CD4-positive, alpha-beta T cell (primary cell): ENCODE measurements at regions not wholly inside any gene's neighbourhood (a gene's known extent, or its start where the extent isn't known, plus 50 kb on each side); places are given as distances from the start of the nearest gene placed in this dataset.

Source experiments
- ATAC-seq: fragments of 200-7000 bp; cut with Tn5 transposase; one replicate; pipeline ENCODE4 v1.10.0; 2022; ENCODE audit warnings: mild to moderate bottlenecking; ENCODE audit not compliant: poor library complexity
- CTCF ChIA-PET: fragments of 350-600 bp; sonication (Branson Sonifier 250); formaldehyde crosslinking; loops from one replicate; lab custom pipeline; 2021; ENCODE audit warnings: antibody characterized with exemption, inconsistent platforms; lab: Charles Lee
- POLR2A ChIA-PET: fragments of 350-600 bp; sonication (Branson Sonifier 250); formaldehyde crosslinking; loops from one replicate; lab custom pipeline; 2021; ENCODE audit warnings: antibody characterized with exemption, inconsistent platforms; lab: Charles Lee
- DNase-seq, 14 experiments: peaks; one replicate each; pipeline ENCODE4 v3.0.0-alpha.2; 2013 to 2020; ENCODE audit warnings: mixed read lengths in 2 of 14
- H3K27ac ChIP-seq, 2 donors: one replicate each; pipeline versions ENCODE4 v1.5.1 to v1.7.0; 2013; ENCODE audit warnings: low read length in 2 of 2, low read depth in 1 of 2, mild to moderate bottlenecking in 1 of 2
- H3K27me3 ChIP-seq, 2 experiments: 1 replicate in 1 of 2; 2 replicates in 1 of 2; pipeline versions ENCODE4 v1.6.1 to v1.7.0; 2013; ENCODE audit warnings: low read length in 2 of 2, control low read depth in 1 of 2, mild to moderate bottlenecking in 1 of 2, moderate library complexity in 1 of 2; ENCODE audit not compliant: insufficient read depth in 2 of 2, control insufficient read depth in 1 of 2
- H3K36me3 ChIP-seq: one replicate; pipeline ENCODE4 v1.6.1; 2013; ENCODE audit warnings: low read length, control low read depth; ENCODE audit not compliant: insufficient read depth
- H3K4me1 ChIP-seq: one replicate; pipeline ENCODE4 v1.6.1; 2013; ENCODE audit warnings: low read length, control low read depth; ENCODE audit not compliant: insufficient read depth
- H3K4me3 ChIP-seq: one replicate; pipeline ENCODE4 v1.5.1; 2013; ENCODE audit warnings: mild to moderate bottlenecking, low read length, moderate library complexity
- H3K9me3 ChIP-seq, 2 experiments: 1 replicate in 1 of 2; 2 replicates in 1 of 2; pipeline versions ENCODE4 v1.6.1 to v1.7.0; 2013; ENCODE audit warnings: low read length in 2 of 2, mild to moderate bottlenecking in 2 of 2, control low read depth in 1 of 2, moderate library complexity in 1 of 2; ENCODE audit not compliant: control insufficient read depth in 1 of 2, insufficient read depth in 1 of 2
- H3K27ac Mint-ChIP-seq: one replicate; pipeline ENCODE4 v1.8.0; 2020; ENCODE audit warnings: mixed read lengths
- H3K27me3 Mint-ChIP-seq: one replicate; pipeline ENCODE4 v1.8.0; 2021; ENCODE audit warnings: mixed read lengths
- H3K36me3 Mint-ChIP-seq: one replicate; pipeline ENCODE4 v1.8.0; 2021; ENCODE audit warnings: low read depth, mixed read lengths
- H3K4me1 Mint-ChIP-seq: one replicate; pipeline ENCODE4 v1.8.0; 2021; ENCODE audit warnings: low read depth, mixed read lengths
- H3K4me3 Mint-ChIP-seq: one replicate; pipeline ENCODE4 v1.8.0; 2020; ENCODE audit warnings: mild to moderate bottlenecking, mixed read lengths
- H3K9me3 Mint-ChIP-seq: one replicate; pipeline ENCODE4 v1.8.0; 2020; ENCODE audit warnings: mixed read lengths
- intact Hi-C, 2 experiments: fragments of 100-400 bp; cut with DNase I in 1 of 2; cut with micrococcal nuclease in 1 of 2; formaldehyde crosslinking; loops; one replicate each; pipeline versions ENCODE4 v1.15.1 to v1.9.0; 2023 to 2025; cut with DNase I, micrococcal nuclease
- TF ChIP-seq, protein P1 (sequence below): fragments of 200-600 bp; IDR thresholded peaks from one replicate; pipeline ENCODE4 v1.8.0; 2022; ENCODE audit warnings: antibody characterized with exemption, mild to moderate bottlenecking

DNA sequence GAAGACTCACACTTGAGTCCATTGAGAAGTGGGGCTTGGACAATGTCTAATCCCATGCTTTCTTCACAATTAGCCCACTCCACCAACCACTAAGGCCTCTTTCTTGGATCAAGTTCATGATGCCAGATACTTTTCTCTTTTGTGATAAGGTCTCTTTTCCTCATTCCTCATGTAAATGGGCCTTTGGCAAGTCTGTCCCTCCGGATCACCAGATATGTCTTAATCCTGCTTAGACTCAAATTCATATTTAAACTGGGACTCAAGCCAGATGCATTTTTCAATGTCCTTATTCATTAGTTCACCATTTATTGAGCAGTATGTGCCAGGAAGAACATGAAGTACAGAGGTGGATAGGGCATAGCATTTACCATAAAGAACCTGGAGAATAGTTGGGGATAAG is 671.1 kb downstream of the TBL1XR1 start:
- intact Hi-C loops: no loop called here
- Mint-ChIP-seq H3K4me1 (no peaks in the 10 kb centered on the region), H3K27me3 (no peaks in the 10 kb centered on the region), H3K4me3 (no peak overlapping the region), H3K9me3 (peaks cover 18% of the 10 kb centered on the region), H3K27ac (no peak overlapping the region), H3K36me3 (no peaks in the 10 kb centered on the region)
- TF ChIP-seq, protein P1, sequence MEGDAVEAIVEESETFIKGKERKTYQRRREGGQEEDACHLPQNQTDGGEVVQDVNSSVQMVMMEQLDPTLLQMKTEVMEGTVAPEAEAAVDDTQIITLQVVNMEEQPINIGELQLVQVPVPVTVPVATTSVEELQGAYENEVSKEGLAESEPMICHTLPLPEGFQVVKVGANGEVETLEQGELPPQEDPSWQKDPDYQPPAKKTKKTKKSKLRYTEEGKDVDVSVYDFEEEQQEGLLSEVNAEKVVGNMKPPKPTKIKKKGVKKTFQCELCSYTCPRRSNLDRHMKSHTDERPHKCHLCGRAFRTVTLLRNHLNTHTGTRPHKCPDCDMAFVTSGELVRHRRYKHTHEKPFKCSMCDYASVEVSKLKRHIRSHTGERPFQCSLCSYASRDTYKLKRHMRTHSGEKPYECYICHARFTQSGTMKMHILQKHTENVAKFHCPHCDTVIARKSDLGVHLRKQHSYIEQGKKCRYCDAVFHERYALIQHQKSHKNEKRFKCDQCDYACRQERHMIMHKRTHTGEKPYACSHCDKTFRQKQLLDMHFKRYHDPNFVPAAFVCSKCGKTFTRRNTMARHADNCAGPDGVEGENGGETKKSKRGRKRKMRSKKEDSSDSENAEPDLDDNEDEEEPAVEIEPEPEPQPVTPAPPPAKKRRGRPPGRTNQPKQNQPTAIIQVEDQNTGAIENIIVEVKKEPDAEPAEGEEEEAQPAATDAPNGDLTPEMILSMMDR: no peak
- Histone ChIP-seq H3K4me3 (no peak overlapping the region), H3K4me1 (no peaks in the 10 kb centered on the region), H3K9me3 (peaks cover 0 to 4% of the 10 kb centered on the region in 2 experiments), H3K36me3 (no peaks in the 10 kb centered on the region), H3K27ac (no peak overlapping the region), H3K27me3 (no peaks in the 10 kb centered on the region)
- ATAC-seq: no peak
- POLR2A ChIA-PET: no interaction called here
- CTCF ChIA-PET: no interaction called here
- DNase-seq: no peak

DNA sequence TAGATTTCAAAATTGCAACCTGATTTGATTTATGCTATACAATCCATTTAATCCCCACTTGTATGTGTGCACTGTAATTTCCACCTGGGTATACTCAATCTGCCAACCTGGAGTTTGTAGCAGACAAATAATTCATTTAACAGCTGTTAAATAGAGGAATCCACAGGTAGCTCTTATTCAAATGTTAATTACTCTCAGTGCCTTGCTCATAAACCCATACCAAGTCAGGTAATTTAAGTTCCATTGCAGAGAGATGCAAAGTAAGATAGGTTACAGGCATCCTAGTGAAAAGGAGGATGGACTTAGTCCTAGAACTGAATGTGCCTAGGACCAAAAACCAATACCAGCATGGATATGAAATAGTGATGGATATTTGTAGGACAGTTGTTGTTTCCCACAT is 674.2 kb downstream of the TBL1XR1 start:
- no peak for DNase-seq
- H3K27ac Mint-ChIP-seq: no peak overlapping the region
- no peaks in the 10 kb centered on the region for H3K27me3 Mint-ChIP-seq
- no peak overlapping the region for H3K4me3 Mint-ChIP-seq
- ChIA-PET CTCF (no interaction called here), POLR2A (no interaction called here)
- Histone ChIP-seq H3K4me3 (no peak overlapping the region), H3K27ac (no peak overlapping the region), H3K27me3 (no peaks in the 10 kb centered on the region), H3K9me3 (no peaks in the 10 kb centered on the region), H3K36me3 (no peaks in the 10 kb centered on the region), H3K4me1 (no peaks in the 10 kb centered on the region)
- intact Hi-C loops: no loop called here
- peaks cover 7% of the 10 kb centered on the region for H3K9me3 Mint-ChIP-seq
- H3K36me3 Mint-ChIP-seq: no peaks in the 10 kb centered on the region
- TF ChIP-seq, protein P1: no peak
- H3K4me1 Mint-ChIP-seq: no peaks in the 10 kb centered on the region
- ATAC-seq: no peak

DNA sequence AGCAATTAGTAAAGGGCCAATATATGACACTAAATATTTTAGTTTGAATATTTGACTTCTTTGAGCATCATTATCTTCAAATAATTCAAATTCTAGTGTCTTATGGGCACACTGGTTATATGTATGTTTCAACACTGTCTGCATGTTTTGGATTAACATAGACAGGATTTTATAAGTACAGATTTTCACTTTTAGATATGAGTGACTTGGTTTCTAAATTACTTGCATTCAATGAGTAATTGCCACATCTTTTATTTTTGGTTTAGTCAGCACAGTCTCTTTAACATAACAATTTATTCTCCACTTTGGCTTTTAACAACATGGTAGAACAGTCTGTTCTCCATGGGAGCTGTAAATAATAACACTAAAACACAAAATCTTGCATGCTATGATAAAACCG is 674.8 kb downstream of the TBL1XR1 start:
- ChIA-PET CTCF (no interaction called here), POLR2A (no interaction called here)
- intact Hi-C loops: no loop called here

More for the DNA sequence above, 674.8 kb downstream of the TBL1XR1 start:
- no peaks in the 10 kb centered on the region for H3K27me3 Mint-ChIP-seq
- no peaks in the 10 kb centered on the region for H3K27me3 ChIP-seq
- H3K4me1 Mint-ChIP-seq: no peaks in the 10 kb centered on the region
- H3K27ac ChIP-seq: no peak overlapping the region
- TF ChIP-seq, protein P1: no peak
- no peaks in the 10 kb centered on the region for H3K36me3 ChIP-seq
- H3K27ac Mint-ChIP-seq: no peak overlapping the region
- H3K4me1 ChIP-seq: no peaks in the 10 kb centered on the region
- DNase-seq (no peak), ATAC-seq (no peak)
- no peaks in the 10 kb centered on the region for H3K36me3 Mint-ChIP-seq
- H3K4me3 Mint-ChIP-seq: no peak overlapping the region
- H3K4me3 ChIP-seq: no peak overlapping the region
- no peaks in the 10 kb centered on the region for H3K9me3 ChIP-seq
- H3K9me3 Mint-ChIP-seq: peaks cover 5% of the 10 kb centered on the region
